Endodermal cell (in vitro differentiated cells): ENCODE measurements at regions not wholly inside any gene's neighbourhood (a gene's known extent, or its start where the extent isn't known, plus 50 kb on each side); places are given as distances from the start of the nearest gene placed in this dataset.
"Not testable (repeated sequence)": the region's sequence is repeated elsewhere in the genome, so short reads cannot be mapped to it uniquely, and the experiment has no call there.

Experiments
- DNase-seq: peaks from one replicate; pipeline ENCODE4 v3.0.0-alpha.2; 2017
- H3K27ac ChIP-seq: 2 replicates; pipeline ENCODE4 v1.5.1; 2013; ENCODE audit warnings: mild to moderate bottlenecking, low read depth, low read length, moderate library complexity
- H3K27me3 ChIP-seq: 2 replicates; pipeline ENCODE4 v1.6.1; 2013; ENCODE audit warnings: mild to moderate bottlenecking, low read length, moderate library complexity; ENCODE audit not compliant: insufficient read depth, control insufficient read depth, poor library complexity, severe bottlenecking
- H3K36me3 ChIP-seq: 2 replicates; pipeline ENCODE4 v1.7.0; 2013; ENCODE audit warnings: mild to moderate bottlenecking, low read length, moderate library complexity; ENCODE audit not compliant: control insufficient read depth, insufficient read depth
- H3K4me1 ChIP-seq: one replicate; pipeline ENCODE4 v1.7.0; 2013; ENCODE audit warnings: low read length; ENCODE audit not compliant: control insufficient read depth, insufficient read depth
- H3K4me3 ChIP-seq: 2 replicates; pipeline ENCODE4 v1.5.1; 2013; ENCODE audit warnings: mild to moderate bottlenecking, low read length, moderate library complexity
- H3K9ac ChIP-seq: 2 replicates; pipeline ENCODE4 v1.6.1; 2013; ENCODE audit warnings: mild to moderate bottlenecking, low read length, moderate library complexity; ENCODE audit not compliant: poor library complexity, severe bottlenecking; ENCODE audit errors: extremely low read depth
- H3K9me3 ChIP-seq: 2 replicates; pipeline ENCODE4 v1.6.1; 2013; ENCODE audit warnings: mild to moderate bottlenecking, low read length, moderate library complexity; ENCODE audit not compliant: control insufficient read depth
- H3K27ac Mint-ChIP-seq: 2 replicates; pipeline ENCODE4 v1.8.0; 2020; ENCODE audit warnings: mixed read lengths
- H3K27me3 Mint-ChIP-seq: 2 replicates; pipeline ENCODE4 v1.8.0; 2021; ENCODE audit warnings: mild to moderate bottlenecking, mixed read lengths; ENCODE audit not compliant: insufficient read depth
- H3K36me3 Mint-ChIP-seq: 2 replicates; pipeline ENCODE4 v1.8.0; 2020; ENCODE audit warnings: low read depth, mixed read lengths
- H3K4me1 Mint-ChIP-seq: 2 replicates; pipeline ENCODE4 v1.8.0; 2020; ENCODE audit warnings: mixed read lengths
- H3K4me3 Mint-ChIP-seq: 2 replicates; pipeline ENCODE4 v1.8.0; 2020; ENCODE audit warnings: mild to moderate bottlenecking, moderate library complexity, mixed read lengths
- H3K9me3 Mint-ChIP-seq: 2 replicates; pipeline ENCODE4 v1.8.0; 2020; ENCODE audit warnings: mild to moderate bottlenecking, mixed read lengths
- CTCF ChIP-seq: fragments of 200-600 bp; sonication (generic); conservative IDR thresholded peaks from 2 replicates; pipeline ENCODE4 v1.5.0; 2021; ENCODE audit warnings: antibody characterized with exemption, mild to moderate bottlenecking
- WGBS, 2 experiments: methylation state at CpG; one replicate each; pipeline versions ENCODE4 v1.1.5 to v1.1.7; 2013; ENCODE audit warnings: missing lambda C conversion rate in 2 of 2, mixed read lengths in 1 of 2; ENCODE audit not compliant: insufficient coverage in 1 of 2, insufficient read length in 1 of 2; 5-methylcytosine and 5-hydroxymethylcytosine counted together

DNA sequence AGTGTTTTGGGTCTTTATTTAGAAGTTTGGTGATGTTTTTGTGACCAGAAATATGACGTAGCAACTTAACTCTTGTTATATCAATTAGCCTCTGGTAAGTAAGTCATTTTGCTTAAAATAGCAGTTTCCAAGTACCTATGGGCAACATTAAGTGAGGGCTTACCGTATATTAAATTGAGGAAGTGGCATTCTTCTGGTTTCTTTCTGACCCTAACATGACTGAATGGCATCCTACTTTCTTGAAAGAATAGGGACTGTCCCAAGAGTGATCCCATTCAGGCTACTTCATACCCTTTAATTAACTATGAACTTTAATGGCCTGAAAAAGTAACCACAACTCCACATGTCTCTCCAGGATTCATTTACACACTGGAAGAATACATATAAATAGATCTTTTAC is 106.6 kb downstream of the MZT1 start:
- WGBS, 2 experiments: 83 to 96% methylated on average over 1 to 2 of the region's 2 CpGs
- Histone ChIP-seq H3K27ac (no peak overlapping the region), H3K27me3 (no peaks in the 10 kb centered on the region), H3K4me3 (no peak overlapping the region), H3K9me3 (no peaks in the 10 kb centered on the region), H3K9ac (no peak overlapping the region), H3K36me3 (no peaks in the 10 kb centered on the region), H3K4me1 (no peaks in the 10 kb centered on the region)
- no peak overlapping the region for H3K27ac Mint-ChIP-seq
- H3K27me3 Mint-ChIP-seq: no peaks in the 10 kb centered on the region
- no peaks in the 10 kb centered on the region for H3K36me3 Mint-ChIP-seq
- H3K9me3 Mint-ChIP-seq: peaks cover 1% of the 10 kb centered on the region
- TF ChIP-seq CTCF: no peak
- H3K4me3 Mint-ChIP-seq: no peak overlapping the region
- peaks cover 13% of the 10 kb centered on the region for H3K4me1 Mint-ChIP-seq
- no peak for DNase-seq

- H3K9ac ChIP-seq: no peak overlapping the region
- no peak overlapping the region for H3K27ac ChIP-seq
- Mint-ChIP-seq H3K4me1 (peaks cover 11% of the 10 kb centered on the region), H3K27ac (no peak overlapping the region), H3K27me3 (no peaks in the 10 kb centered on the region), H3K9me3 (peaks cover 3% of the 10 kb centered on the region), H3K36me3 (no peaks in the 10 kb centered on the region), H3K4me3 (no peak overlapping the region)
- H3K27me3 ChIP-seq: no peaks in the 10 kb centered on the region
- H3K36me3 ChIP-seq: no peaks in the 10 kb centered on the region
- no peak for TF ChIP-seq CTCF
- no peaks in the 10 kb centered on the region for H3K9me3 ChIP-seq
- WGBS, 2 experiments: 93 to 100% methylated on average over 1 of the region's 1 CpG
- DNase-seq: no peak
- H3K4me3 ChIP-seq: no peak overlapping the region
- H3K4me1 ChIP-seq: no peaks in the 10 kb centered on the region
These were observed 109.5 kb downstream of the MZT1 start for GRCh38 chr13:72617951-72618350.

GRCh38 chr13:72617186-72617585 is 110.2 kb downstream of the MZT1 start:
- Mint-ChIP-seq H3K4me1 (peaks cover 11% of the 10 kb centered on the region), H3K4me3 (no peak overlapping the region), H3K36me3 (no peaks in the 10 kb centered on the region), H3K27me3 (no peaks in the 10 kb centered on the region), H3K27ac (no peak overlapping the region), H3K9me3 (peaks cover 3% of the 10 kb centered on the region)
- TF ChIP-seq CTCF: no peak
- no peaks in the 10 kb centered on the region for H3K27me3 ChIP-seq
- H3K4me1 ChIP-seq: no peaks in the 10 kb centered on the region
- DNase-seq: no peak
- no peaks in the 10 kb centered on the region for H3K9me3 ChIP-seq
- no peaks in the 10 kb centered on the region for H3K36me3 ChIP-seq
- no peak overlapping the region for H3K27ac ChIP-seq
- no peak overlapping the region for H3K4me3 ChIP-seq
- H3K9ac ChIP-seq: no peak overlapping the region
- WGBS, 2 experiments: 81 to 91% methylated on average over 2 of the region's 2 CpGs

GRCh38 chr13:72610251-72610891 is 117.1 kb downstream of the MZT1 start:
- not testable (repeated sequence) for H3K9ac ChIP-seq, H3K36me3 Mint-ChIP-seq, H3K27me3 ChIP-seq, H3K27me3 Mint-ChIP-seq, DNase-seq, H3K4me1 ChIP-seq, H3K9me3 ChIP-seq, H3K36me3 ChIP-seq, H3K4me1 Mint-ChIP-seq, H3K27ac ChIP-seq, H3K27ac Mint-ChIP-seq, H3K4me3 ChIP-seq
- peaks cover 12% of the 10 kb centered on the region for H3K9me3 Mint-ChIP-seq
- WGBS, 2 experiments: 87 to 88% methylated on average over 4 to 29 of the region's 29 CpGs
- H3K4me3 Mint-ChIP-seq: peak overlapping the region; percentile 37
